Stimulated activated CD4-positive, alpha-beta T cell treated with anti-CD3 and anti-CD28 coated beads, Interleukin-2, amount 100 ng/mL, for 48 hours (primary cell): ENCODE measurements at regions not wholly inside any gene's neighbourhood (a gene's known extent, or its start where the extent isn't known, plus 50 kb on each side); places are given as distances from the start of the nearest gene placed in this dataset.
A peak's percentile ranks its signal among the peaks of the same experiment; 100 is the strongest.

Source experiments
- DNase-seq, 2 donors: peaks; one replicate each; pipeline ENCODE4 v3.0.0-alpha.2; 2020

GRCh38 chr18:45350404-45351156 is 264.7 kb upstream of the SLC14A2 start:
- no peak for DNase-seq

DNA sequence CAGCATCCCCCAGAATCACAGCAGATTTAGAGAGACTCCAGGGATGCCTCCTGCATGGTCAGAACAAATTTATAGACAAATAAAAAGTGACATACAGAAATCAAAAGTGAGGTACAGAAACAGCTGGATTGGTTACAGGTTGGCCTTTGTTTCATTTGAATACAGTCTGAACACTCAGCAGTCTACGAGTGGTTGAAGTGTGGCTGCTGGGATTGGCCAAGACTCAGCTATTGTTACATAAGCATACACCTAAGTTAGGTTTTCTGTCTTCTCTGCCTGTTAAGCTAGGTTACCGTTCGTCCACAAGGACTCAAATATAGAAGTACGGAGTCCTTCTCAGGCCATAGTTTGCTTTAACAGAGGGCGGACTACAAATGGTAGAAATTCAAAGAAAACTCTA is 262.4 kb upstream of the SLC14A2 start:
- DNase-seq: no peak

GRCh38 chr18:45353530-45353929 is 261.7 kb upstream of the SLC14A2 start:
- DNase-seq: no peak

GRCh38 chr18:45355944-45356520 is 259.2 kb upstream of the SLC14A2 start:
- no peak for DNase-seq

DNA sequence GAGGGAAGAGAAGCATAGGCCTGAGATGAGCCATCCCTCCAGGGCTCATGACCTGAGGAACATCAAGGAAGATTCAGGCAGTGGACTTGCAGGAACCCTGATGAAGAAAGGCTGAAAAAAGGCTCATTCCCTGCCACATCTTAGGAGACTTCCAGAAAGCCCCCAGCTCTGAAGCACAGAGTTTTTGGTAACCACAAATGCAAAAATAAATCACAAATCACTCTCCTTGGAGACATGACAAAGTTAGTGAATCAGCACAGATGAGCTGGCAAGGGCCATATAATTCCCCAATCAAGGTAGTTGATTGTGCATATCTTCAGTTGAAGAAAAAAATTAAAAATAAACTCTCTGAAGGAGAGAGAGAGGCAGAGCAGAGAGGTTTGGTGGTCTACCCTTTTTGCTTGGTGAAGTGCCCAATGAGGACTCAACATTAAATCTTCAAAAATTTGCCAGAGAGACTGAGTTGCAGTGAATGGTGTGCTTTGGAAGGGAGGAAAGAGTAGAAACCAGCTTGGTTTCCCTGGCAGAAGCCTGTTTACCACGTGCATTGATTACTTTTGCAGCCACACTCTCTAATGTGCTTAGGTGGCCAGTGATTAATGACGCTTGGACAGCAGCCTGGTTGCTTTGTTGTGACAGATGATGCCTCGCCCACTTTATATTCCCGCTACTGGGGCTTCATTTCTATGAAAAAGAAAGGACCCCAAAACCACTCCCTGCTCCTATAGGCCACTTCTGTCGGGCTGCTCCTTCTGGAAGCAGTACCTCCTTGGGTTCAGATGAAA is 257.4 kb upstream of the SLC14A2 start:
- no peak for DNase-seq

DNA sequence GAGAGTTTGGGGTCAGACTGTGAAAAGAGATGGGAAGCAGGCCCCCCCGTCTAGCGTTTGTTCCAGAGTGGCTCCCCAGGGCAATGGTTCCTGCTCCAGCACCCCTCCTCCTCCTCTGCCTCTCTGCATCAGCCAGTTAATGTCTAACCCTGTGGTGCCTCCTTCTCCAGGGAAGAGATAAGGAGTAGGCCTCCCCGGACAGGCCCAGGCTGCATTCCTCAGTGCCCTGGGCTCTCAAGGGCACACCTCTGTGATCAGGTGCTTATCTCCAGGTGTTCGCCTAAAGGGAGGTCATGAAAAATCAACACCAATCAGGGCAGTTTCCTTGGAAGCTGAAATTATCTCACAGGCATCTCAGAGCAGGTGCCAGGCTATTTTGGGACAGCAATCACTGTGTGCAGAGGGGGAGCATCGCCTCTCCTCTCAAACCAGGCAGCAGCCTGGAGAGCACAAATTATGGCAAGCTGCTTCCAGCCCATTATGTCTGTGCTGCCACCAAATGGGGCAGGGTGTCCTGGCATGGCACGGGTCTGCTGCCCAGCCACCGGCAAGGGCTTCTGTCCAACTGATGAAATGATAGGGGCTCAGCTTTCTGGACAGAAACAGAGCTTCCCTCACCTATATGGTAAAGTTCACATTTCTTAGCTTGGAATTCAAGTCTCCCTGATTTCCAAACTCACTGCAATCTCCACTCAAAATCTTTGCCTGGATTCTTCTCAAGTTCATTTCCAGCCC is 255.8 kb upstream of the SLC14A2 start:
- no peak for DNase-seq

DNA sequence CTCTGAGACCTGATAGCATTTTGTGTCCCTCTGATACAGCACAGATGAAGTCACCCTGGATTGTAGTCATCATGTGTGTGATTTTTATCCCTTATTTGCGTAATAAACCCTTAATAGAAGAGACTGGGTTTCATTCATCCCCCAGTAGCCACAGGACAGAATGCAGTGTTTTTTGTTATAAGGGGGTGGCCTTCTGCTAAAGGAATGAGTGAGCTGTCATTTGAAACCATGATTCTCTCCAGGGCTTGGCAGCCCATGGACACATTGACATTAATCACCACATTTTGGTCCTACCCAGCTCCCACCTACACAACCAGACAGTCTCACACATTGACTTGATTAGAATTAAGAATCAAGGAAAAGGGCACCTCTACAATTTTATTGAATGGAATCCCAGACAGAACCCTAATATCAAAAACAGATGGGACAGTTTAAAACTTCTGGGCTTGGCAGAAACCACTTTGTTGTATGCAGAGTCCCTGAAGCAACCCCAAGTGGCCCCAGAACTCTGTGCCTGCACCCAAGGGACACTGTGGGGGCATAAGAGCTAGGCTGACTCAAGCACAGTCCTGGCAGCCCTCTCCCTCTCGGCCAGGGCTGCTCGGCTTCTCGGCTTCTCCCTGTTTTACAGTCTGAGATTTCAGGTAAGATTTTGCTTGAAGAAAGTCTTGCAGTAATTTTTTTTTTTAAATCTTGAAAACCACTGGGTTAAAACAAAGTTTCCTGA is 254.0 kb upstream of the SLC14A2 start:
- DNase-seq: no peak

- DNase-seq: no peak
These were observed 252.1 kb upstream of the SLC14A2 start for GRCh38 chr18:45363196-45363595.

- DNase-seq: no peak
These were observed 249.4 kb upstream of the SLC14A2 start for GRCh38 chr18:45365835-45366234.

- no peak for DNase-seq
These were observed 244.8 kb upstream of the SLC14A2 start for GRCh38 chr18:45370255-45371010.

- DNase-seq: no peak
These were observed 241.9 kb upstream of the SLC14A2 start for GRCh38 chr18:45373286-45373880.

DNA sequence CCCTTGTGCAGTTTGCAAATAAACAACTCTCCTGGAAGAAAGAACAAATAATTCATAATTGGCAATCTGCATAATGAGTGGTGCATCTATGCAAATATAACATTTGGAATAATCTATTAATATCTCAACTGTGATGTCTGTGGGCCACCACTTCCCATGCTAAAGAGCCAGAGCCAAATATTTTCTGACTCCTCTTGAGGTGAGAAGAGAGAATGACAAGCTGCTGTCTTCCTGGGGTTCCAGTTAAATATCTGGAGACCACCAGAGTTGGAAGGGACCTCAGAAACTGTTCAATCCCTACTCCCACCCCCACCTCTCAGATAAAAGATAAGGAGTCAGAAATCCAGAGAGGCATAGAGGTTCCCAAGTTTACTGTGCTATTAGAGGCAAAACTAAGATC is 241.0 kb upstream of the SLC14A2 start:
- no peak for DNase-seq

- no peak for DNase-seq
These were observed 240.2 kb upstream of the SLC14A2 start for GRCh38 chr18:45374878-45375630.

DNA sequence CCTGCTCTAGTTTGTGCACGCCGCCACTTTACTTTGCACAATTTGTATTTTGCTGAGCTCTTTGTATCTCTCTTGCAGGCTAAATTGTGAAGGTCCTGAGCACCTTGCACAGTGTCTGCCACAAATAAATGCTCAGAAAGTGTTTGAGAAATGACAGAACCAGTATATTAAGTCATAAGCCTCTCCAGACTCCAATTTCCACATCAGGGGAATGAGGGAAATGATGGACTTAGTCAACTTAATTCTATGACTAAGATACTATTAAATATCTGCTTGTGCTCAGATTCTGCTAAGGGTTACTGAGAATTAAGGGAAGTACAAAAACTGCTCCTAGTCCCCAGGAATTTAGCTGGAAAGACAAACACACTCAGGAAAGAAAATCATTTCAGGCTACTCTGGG is 239.1 kb upstream of the SLC14A2 start:
- no peak for DNase-seq

DNA sequence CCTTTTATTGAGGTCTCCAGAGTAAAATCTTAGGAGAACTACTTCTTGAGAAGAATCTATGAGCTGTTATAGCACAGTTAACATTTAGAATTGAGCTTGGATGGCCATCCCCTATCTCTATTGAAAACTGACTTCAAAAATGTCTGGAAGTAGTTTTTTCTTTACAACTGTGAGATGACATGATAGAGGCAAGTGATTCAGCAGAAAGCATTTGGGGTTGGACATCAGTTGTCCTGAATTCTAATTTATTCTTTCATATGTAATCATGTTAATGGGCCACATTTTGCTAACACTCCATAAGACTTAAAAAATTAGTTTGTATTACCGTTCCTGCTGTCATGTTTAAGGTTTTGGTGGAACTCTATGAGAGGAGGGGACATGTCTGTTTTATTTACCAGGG is 237.0 kb upstream of the SLC14A2 start:
- DNase-seq: no peak

GRCh38 chr18:45378933-45379332 is 236.3 kb upstream of the SLC14A2 start:
- no peak for DNase-seq

DNA sequence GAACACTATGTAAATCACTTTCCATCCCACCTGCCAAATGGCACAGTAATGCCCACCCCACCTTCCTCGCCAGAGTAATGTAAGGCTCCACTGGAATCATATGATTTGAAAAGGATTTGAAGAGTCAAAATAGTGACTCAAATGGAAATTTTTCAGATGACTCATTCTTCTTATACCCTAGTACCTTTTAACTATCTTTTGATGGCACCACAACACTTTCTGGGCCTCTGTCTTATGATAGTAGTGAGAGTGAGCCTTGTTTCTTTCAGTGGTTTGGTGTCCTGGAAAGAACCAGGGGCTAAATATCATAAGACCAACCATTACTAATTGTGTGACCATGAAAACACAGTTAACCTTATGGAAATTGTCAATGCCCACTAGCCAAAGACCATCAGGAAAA is 235.4 kb upstream of the SLC14A2 start:
- no peak for DNase-seq

GRCh38 chr18:45381282-45381681 is 234.0 kb upstream of the SLC14A2 start:
- DNase-seq: no peak

GRCh38 chr18:45383228-45383627 is 232.0 kb upstream of the SLC14A2 start:
- DNase-seq: no peak

- peak; percentile 49 to 51 for DNase-seq
These were observed 230.9 kb upstream of the SLC14A2 start for GRCh38 chr18:45384137-45384961.
